Activated gamma-delta T cell treated with anti-CD3 and anti-CD28 coated beads, Interleukin-2, amount 50 U/mL, for 16 hours (primary cell): ENCODE measurements at regions not wholly inside any gene's neighbourhood (a gene's known extent, or its start where the extent isn't known, plus 50 kb on each side); places are given as distances from the start of the nearest gene placed in this dataset.

ENCODE experiments used
- DNase-seq: peaks from one replicate; pipeline ENCODE4 v3.0.0-alpha.2; 2020; ENCODE audit warnings: low read depth

DNA sequence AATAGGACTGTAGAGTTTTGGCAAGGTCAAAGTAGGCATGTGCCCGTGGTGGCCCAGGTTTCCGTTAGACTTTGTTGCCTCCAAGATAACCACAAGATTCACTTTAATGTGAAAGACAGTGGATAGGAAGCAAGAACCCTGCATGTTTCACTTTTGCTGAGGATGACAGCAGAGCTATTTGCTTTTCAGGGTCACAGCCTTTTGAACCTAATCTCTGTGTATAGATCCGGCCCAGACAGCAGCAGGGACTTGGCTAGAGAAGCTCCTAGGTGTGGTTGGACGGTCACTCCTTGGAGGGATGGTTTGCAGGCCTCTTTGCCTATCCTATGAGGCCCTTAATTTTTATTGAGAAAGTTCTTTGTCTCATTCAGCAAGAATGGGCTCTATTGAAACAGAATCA is 538.8 kb downstream of the HACE1 start:
- DNase-seq = no peak

DNA sequence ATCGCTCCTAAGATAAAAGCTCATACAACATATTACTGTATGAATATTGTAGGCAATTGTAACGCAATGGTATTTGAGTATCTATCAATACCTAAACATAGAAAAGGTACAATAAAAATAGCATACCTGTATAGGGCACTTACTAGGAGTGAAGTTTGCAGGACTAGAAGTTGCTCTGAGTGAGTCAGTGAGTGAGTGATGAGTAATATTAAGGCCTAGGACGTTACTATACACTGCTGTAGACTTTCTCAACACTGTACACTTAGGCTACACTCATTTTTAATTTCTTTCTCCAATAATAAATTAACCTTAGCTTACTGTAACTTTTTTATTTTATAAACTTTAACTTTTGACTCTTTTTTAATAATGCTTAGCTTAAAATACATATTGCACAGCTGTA is 546.9 kb downstream of the HACE1 start:
- no peak for DNase-seq

DNA sequence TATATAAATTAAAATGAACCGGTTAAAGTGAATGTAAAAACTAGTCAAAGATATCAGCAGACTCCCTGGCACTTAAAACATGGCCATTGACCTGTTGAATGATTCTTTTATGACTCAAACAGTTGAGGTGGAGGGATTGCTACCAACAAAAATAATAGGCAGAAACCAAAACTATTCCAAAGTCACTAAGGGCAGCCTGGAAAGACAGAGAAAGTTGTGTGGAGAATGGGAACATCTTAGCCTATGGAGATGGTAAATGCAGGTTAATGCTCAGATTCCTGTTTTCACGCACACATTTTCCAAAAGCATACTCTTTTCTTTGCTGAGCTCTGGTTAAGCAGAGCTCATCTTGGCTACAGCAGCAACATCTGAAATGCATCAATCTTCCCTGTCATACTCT is 553.5 kb downstream of the HACE1 start:
- no peak for DNase-seq

DNA sequence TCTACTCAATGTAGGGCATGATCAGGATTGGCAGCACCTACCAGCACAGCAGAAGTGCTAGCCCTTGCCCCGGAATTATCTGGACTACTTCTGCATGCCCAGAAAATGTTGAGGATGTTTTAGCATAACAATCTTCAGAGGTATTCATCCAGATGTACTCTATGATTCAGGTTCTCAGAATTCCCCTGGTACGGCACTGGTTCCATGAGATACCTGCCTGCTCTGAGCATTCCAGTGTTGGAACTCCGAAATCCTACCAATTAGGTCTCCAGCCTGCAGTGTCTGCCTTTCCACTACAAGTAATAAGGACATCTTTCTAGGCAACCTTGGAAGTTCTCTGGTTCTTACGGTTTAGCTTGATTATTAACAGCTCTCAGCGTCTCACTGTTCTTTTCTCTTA is 554.5 kb downstream of the HACE1 start:
- DNase-seq = no peak

DNA sequence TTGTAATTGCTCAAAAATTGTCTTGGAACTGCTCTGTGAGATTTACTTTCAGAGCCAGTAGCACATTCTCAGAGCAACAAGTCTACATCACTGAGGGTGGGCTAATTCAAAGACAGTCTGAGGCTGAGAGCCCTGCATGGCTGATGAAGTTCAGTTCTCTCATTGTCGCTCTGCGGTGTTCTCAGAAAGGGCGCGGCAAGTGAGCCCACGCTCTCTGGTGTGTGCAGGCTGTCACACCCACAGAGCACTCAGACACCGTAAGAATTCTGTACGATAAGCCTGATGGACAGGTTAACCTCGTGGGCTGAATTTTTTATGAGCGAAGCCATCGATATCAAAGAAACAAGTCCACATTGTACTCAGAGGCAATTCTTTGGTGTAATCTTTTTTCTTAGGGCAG is 557.8 kb downstream of the HACE1 start:
- no peak for DNase-seq

DNA sequence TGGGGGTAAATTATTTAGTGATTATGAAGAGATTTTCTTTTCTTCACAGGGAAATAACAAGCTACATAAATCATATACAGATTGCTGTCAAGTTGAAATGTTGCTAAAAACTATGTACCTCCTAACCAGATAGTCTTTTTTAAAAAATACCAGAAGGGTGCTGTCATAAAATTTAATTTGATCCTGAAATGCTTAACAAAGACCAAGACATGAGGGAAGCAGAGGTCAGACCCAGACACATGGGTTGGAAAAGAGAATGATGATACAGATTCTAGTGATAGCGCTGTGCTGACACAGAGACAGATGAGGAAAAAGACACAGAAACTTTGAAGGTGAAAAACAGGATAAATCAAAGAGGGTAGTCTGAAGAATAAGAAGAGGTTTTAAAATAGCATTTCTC is 573.1 kb downstream of the HACE1 start:
- DNase-seq = no peak

DNA sequence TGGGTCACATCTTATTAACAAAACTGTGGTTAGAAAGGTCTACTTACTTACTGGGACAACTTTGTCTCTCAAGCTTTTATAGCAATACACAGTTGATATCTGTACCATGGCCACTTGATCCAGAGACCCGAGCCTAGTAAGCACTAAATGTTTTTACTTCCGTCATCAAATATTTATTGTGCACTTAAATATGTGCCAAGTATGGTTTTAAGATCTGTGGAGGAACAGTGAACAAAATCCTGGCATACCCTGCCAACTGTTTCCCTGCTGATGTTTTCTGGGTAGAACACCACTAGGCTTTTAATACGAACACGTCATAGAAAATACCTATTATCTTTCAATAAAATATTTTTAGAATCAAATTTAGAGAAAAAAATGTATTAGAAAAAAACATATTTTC is 574.8 kb downstream of the HACE1 start:
- DNase-seq = no peak

DNA sequence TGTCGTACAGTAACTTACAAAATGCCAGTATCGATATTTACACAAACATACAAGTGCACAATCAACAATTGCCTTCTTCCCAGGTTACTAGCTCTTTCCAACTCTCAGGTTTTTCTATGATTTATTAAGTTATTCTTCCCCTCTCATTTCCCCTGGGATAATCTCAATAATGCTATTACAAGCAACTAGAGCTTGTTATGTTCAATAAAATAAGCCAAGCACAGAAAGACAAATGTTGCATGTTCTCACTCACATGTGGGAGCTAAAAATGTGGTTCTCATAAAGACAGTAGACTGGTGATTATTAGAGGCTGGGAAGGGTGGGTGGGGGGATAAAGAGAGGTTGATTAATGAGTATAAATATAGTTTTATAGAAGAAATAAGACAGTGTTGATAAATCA is 577.1 kb downstream of the HACE1 start:
- DNase-seq = no peak

DNA sequence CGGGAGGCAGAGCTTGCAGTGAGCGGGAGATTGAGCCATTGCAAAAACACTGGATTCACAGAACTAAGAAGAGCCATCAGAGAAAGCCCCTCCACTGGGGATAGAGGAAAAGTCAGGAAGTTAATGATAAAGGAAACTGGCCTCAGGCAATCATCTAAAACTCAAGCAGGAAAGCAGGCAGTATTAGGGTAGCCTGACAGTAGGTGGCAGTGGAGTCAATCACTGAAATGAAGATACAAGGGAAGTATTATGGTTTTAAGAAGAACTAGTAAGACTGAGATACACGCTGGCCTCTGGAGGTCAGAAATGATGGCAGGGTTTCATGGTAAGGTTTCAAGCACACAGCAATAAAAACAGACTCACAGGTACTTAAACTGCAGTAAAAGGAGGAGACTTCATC is 578.3 kb downstream of the HACE1 start:
- DNase-seq = no peak

DNA sequence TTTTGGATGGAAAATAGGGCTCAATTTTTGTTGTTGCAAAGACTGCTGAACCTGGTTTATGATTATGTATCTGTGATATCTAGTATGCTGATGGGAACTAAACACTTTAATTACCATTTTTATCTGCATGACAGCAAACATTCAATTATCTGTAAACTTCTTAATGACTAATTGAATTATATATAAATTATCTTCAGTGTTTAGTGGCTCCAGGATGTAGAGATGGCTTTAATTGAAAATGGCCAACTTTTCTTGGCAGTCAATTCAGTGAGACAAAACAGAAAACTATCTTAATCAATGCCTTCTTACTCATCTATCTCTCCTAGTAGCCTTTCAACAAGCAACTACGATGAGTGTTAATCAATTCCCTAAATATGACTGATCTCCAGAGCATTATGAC is 591.3 kb downstream of the HACE1 start:
- no peak for DNase-seq

DNA sequence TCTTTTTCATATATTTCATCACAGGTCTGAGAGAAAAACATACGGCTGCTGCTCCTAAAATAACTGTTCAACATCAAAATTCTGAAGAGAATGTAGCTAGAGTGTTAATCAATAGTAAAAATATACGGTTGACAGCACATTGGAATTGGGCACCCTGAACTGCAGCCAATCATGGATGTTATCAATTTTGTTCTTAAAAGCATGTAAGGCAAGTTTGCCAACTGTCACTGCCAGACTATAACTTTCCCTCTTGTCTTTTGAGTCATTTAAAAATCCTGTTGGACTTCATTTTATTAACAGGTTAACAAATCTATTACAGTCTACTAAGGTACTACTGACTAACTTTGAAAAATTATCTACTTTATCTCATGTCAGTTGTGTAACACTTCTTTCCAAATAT is 592.8 kb downstream of the HACE1 start:
- DNase-seq = no peak

DNA sequence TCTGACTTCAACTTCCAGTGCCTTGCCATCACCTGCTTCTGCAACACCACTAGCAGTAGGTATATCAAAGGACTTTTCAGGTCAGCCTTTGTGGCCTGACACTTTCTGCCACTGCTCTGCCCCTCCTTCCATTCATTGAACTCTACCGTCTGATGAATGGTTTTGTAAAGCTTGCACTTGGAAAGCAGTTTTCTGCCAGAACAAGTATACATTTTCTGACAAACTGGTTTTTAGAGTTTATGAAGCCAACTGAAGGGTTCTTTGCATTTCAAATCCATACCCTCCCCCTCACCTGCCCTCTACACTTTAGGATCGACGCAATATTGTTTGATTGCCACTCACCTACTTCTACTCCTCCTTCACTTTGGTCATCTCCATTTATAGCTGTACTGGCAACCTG is 603.1 kb downstream of the HACE1 start:
- no peak for DNase-seq

DNA sequence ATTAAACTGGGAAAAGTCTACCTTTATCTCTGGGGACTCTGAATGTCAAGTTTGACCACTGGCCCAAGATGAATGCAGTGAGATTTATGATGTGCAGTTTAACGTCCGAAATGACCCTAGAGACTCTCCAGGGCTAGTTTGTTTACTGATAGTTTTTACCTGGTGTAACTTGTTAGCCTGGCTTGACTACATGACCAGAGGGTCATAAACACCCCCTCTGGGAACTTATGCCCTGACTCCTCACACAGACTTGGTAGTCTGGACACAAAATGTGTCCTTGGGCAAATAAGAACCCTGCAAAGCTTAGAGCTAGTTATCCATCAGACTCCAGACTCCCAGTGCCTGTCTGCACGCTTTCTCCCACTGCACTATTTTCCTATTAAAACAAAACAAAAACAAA is 606.5 kb downstream of the HACE1 start:
- DNase-seq = no peak

DNA sequence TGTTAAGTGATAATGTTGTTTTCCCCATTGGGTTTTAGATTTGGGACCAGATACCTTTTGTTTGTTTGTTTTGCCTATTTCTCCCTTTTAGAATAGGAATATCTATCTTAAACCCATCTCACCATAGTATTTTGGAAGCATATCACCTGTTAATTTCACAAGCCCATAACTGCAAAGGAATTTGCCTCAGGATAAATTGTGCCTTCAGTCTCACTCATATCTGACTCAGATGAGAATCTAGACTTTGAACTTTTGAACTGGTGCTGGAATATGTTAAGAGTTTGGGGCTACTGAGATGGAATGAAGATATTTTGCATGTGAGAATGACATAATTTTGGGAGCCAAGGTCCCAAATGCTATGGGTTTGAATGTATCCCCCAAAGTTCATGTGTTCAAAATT is 607.4 kb downstream of the HACE1 start:
- no peak for DNase-seq

DNA sequence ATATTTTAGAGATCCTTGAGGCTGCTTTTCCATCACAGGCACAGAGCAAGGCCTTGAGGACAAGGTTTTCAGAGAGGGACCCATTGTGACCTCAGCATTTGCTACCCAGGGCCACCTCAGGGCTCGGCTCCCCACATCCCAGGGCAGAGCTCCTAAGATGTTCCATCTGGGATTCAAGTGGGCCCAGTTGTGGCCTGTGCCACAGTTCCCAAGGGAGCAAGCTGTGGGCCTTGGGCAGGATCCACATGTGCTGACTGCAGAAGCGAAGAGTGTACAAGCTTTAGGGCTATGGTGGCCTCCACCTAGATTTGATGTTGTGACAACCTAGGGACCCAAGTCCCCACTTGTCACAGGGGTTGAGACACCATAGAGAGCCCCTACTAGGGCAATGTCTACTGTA is 608.1 kb downstream of the HACE1 start:
- DNase-seq = no peak

DNA sequence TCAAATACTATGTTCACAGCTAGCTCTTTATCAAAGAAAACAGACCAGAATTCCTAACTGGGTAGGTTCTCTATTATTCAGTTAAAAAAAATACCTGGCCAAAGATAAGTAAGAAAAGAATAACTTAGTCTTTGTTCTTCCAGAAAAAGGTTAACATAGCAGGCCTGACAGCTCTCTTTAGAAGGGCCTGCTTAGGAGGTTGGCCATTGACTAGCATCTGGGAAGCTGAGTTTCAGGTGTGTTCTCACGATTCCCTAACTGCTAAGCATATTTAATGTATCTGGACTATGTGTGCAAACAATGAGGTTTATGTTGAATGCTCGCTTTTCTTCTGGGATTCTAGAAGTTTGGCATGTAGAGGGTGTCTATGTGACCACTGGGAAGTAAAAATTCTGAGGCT is 618.9 kb downstream of the HACE1 start:
- no peak for DNase-seq

DNA sequence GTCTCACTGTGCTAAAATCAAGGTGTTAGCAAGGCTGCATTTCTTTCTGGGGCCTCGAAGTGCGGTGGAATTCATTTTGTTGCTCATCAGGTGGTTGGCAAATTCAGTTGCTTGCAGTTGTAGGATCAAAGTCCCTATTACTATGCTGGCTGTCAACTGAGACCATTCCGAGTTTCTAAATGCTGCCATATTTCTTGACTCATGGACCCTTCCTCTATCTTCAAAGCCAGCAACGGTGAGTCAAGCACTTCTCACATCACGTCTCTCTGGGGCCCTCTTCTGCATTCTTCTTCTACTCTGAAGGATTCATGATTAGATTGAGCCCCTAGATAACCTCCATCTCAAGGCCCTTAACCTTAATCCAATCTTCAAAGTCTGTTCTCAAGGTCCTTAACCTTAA is 619.7 kb downstream of the HACE1 start:
- DNase-seq = no peak

DNA sequence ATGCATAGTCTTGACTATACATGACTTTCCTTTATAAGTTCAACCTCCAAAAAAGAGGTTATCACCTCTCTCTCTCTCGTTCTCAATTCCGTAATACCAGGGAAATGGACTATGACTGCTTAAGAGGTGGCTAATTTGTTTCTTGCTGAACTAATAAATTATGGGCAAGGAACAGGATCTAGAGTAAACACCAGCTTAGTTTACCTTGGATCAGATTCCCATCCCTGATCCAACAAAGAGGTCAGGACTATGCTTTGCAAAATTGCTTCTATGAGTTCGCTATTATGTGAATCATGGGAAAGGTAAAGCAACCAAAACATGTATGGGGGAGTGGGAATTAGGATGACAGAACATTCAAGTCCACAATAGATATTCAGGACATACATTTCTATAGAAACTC is 630.7 kb downstream of the HACE1 start:
- no peak for DNase-seq

DNA sequence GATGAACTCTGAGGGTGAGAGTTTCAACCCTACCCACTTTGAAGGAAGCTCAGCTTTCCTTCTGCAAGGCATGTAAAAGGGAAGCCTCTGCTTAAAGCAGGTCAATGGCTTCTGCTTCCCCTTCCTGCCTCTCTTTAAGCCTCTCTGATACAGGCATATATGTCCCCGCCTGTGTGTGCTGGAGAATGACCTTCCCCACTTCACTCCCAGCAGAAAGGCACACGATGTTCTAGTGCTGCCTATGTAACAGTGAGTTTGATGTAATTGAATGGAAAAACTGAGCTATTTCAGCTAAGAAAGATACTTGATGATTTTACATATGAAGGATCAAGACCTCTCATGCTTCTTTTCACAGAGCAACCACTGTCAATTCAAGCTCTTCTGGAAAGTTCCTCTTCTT is 632.2 kb downstream of the HACE1 start:
- no peak for DNase-seq

DNA sequence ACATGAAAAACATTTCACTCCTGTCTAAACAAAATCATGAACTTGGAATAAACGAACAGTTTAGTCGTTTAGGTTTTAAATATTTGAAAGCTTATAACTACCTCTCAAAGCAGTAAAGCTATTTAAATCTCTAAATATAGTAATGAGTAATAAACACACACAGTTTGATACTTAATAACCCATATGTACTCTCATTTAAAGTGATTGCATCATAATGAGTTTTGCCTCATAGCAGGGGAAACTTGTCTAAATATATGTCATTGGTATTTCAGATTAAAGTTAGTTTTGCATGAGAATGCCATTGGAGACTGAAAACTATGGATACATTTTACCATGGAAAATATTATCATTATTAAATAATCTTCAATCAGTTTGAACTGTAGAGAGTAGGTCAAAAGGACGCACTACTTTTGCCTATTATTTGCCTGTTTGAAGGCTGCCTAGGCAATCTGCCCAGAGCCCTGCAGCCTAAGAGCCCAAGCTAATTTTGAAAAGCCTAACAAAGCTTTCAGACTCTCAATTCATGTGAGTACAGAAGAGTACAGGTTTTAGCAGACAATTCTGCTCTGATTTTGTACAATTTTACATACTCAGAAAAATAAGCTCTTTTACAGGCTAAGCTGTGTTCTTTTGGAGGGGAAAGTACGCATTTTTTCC is 632.8 kb downstream of the HACE1 start:
- DNase-seq = no peak

DNA sequence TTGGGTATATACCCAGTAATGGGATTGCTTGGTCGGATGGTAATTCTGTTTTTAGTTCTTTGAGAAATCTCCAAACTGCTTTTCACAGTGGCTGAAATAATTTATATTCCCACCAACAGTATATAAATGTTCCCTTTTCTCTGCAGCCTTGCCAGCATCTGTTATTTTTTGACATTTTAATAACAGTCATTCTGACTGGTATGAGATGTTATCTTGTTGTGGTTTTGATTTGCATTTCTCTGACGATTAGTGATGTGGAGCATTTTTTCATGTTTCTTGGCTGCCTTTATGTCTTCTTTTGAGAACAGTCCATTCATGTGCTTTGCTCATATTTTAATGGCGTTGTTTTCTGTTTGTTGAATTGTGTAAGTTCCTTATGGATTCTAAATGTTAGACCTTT is 641.6 kb downstream of the HACE1 start:
- DNase-seq = no peak

DNA sequence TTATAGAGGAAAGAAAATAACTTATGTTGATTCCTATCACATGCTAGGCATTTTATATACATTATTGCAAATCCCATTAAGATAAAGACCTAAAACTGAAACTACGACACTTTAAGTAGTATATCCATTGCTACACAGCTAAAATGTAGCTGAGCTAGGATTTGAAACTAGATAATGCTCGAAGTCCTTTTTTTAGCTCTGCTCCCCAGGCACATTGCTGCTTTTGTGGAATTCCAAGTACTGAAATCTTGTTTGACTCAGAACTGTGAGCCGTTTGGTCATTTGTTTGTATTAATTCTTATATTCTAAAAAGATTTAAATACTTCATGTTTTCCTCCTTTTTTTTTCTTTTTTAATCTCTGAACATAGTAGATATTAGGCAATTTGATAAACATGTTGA is 644.8 kb downstream of the HACE1 start:
- DNase-seq = no peak

DNA sequence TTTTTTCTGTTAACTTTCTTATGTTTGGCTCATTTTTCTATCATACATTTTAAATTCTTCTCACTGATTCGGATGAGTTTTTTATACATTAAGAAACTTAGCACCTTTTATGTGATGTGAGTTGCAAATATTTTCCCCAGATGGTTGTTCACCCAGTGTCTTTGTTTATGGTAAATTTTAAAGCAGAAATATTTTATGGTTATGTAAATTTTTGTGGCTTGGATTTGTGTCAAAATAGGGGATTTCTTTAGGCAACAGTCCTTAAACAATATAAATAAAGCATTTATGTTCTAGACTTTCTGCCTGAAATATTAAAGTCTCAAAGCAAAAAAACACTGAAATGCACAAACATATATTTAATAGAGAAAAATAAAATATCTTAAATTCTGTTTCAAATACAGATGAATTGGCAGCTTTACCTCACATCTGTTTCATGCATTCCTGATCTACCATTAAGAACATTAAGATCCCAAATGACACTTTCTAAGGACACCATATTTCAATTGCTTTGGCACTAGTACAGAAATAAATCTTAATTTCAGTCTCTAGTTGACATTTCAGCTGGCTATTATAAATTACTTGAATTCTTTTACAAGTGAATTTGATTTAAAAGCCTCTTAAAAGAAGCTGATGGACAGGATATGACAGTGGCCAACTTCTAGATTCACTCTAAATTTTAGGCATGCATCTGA is 646.6 kb downstream of the HACE1 start:
- no peak for DNase-seq

DNA sequence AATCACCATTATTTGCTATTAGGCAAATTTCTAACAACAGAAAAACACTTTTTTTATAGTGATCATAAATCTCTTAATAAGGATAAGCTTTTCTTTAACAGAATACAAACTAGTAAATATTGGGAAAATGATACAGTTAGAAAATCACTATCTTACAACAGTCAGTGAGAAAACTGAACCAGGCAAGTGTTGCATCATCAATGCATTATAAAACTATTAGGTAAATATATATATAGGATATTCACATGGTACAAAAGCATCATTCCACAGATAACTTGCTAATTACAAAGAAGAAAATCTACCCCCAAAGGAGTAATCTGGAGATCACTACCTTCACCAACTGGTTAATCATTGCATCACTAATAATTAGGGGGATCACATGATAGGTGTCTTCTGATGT is 652.1 kb downstream of the HACE1 start:
- no peak for DNase-seq
